Keratinocyte (primary cell): ENCODE measurements at regions not wholly inside any gene's neighbourhood (a gene's known extent, or its start where the extent isn't known, plus 50 kb on each side); places are given as distances from the start of the nearest gene placed in this dataset.

ENCODE experiments used
- DNase-seq: peaks from one replicate; pipeline ENCODE4 v3.0.0-alpha.2; 2011; ENCODE audit warnings: low read depth, missing footprints, low spot score
- FAIRE-seq: peaks from 2 replicates; lab custom pipeline; 2011; peaks lifted over from hg19 to GRCh38; lab: Jason Lieb, UNC
- H2AFZ ChIP-seq: 2 replicates; pipeline ENCODE4 v1.6.0; 2012; ENCODE audit warnings: low read length, control low read depth, inconsistent platforms; ENCODE audit not compliant: control insufficient read depth
- H3K27ac ChIP-seq: 2 replicates; pipeline ENCODE4 v1.5.1; 2011; ENCODE audit warnings: low read length; ENCODE audit not compliant: control insufficient read depth, insufficient read depth
- H3K27me3 ChIP-seq: 3 replicates; pipeline ENCODE4 v1.6.0; 2011; ENCODE audit warnings: low read length; ENCODE audit not compliant: control insufficient read depth, insufficient read depth; ENCODE audit errors: extremely low read depth
- H3K36me3 ChIP-seq, 2 experiments: 2 replicates in 1 of 2; 3 replicates in 1 of 2; pipeline ENCODE4 v1.5.1; 2011; ENCODE audit warnings: low read length in 2 of 2, mild to moderate bottlenecking in 1 of 2; ENCODE audit not compliant: control insufficient read depth in 2 of 2, insufficient read depth in 2 of 2; ENCODE audit errors: extremely low read depth in 1 of 2
- H3K4me1 ChIP-seq: 3 replicates; pipeline ENCODE4 v1.5.1; 2011; ENCODE audit warnings: low read length; ENCODE audit not compliant: control insufficient read depth, insufficient read depth; ENCODE audit errors: extremely low read depth
- H3K4me2 ChIP-seq: 3 replicates; pipeline ENCODE4 v1.6.0; 2011; ENCODE audit warnings: low read depth, low read length; ENCODE audit not compliant: control insufficient read depth, insufficient read depth; ENCODE audit errors: extremely low read depth
- H3K4me3 ChIP-seq, 3 experiments: fragments of 200-600 bp in 1 of 3; sonication (generic) in 1 of 3; 2 replicates in 2 of 3; 3 replicates in 1 of 3; pipeline ENCODE4 v1.5.1; 2011 to 2016; ENCODE audit warnings: low read length in 3 of 3, mild to moderate bottlenecking in 3 of 3, control low read depth in 2 of 3, inconsistent platforms in 1 of 3, low read depth in 1 of 3, mixed read lengths in 1 of 3, mixed run types in 1 of 3, moderate library complexity in 1 of 3; ENCODE audit not compliant: control insufficient read depth in 2 of 3, insufficient read depth in 2 of 3; ENCODE audit errors: extremely low read depth in 1 of 3
- H3K79me2 ChIP-seq: 2 replicates; pipeline ENCODE4 v1.6.0; 2012; ENCODE audit warnings: low read length; ENCODE audit not compliant: control insufficient read depth, insufficient read depth
- H3K9ac ChIP-seq: 3 replicates; pipeline ENCODE4 v1.6.0; 2011; ENCODE audit warnings: low read length; ENCODE audit not compliant: control insufficient read depth, insufficient read depth; ENCODE audit errors: extremely low read depth
- H3K9me1 ChIP-seq: 3 replicates; pipeline ENCODE4 v1.6.0; 2011; ENCODE audit warnings: low read length; ENCODE audit not compliant: control insufficient read depth, insufficient read depth; ENCODE audit errors: extremely low read depth
- H3K9me3 ChIP-seq: 2 replicates; pipeline ENCODE4 v1.5.1; 2012; ENCODE audit warnings: low read depth, low read length; ENCODE audit not compliant: control insufficient read depth
- H4K20me1 ChIP-seq: 3 replicates; pipeline ENCODE4 v1.6.0; 2011; ENCODE audit warnings: low read length; ENCODE audit not compliant: control insufficient read depth, insufficient read depth; ENCODE audit errors: extremely low read depth
- EZH2 ChIP-seq: IDR thresholded peaks from one replicate; pipeline ENCODE4 v1.6.1; 2012; ENCODE audit warnings: inconsistent platforms, mild to moderate bottlenecking, low read length, moderate library complexity
- dilution Hi-C: fragments of 300-500 bp; cut with MboI; formaldehyde crosslinking; loops from one replicate; pipeline ENCODE4 v1.7.0; 2020; ENCODE audit warnings: low sequenced_read_pairs; ENCODE audit not compliant: extremely low pct_ligation_motif_present
- TF ChIP-seq, protein P1 (sequence below), 3 experiments: IDR thresholded peaks in 1 of 3; conservative IDR thresholded peaks in 1 of 3; optimal IDR thresholded peaks in 1 of 3; 2 replicates in 2 of 3; 3 replicates in 1 of 3; pipeline versions ENCODE3 to v1.5.1; 2011; ENCODE audit warnings: low read length in 3 of 3, mild to moderate bottlenecking in 3 of 3, moderate library complexity in 2 of 3, control low read depth in 1 of 3, inconsistent platforms in 1 of 3; ENCODE audit not compliant: insufficient read depth in 2 of 3; ENCODE audit errors: extremely low read depth in 1 of 3

DNA sequence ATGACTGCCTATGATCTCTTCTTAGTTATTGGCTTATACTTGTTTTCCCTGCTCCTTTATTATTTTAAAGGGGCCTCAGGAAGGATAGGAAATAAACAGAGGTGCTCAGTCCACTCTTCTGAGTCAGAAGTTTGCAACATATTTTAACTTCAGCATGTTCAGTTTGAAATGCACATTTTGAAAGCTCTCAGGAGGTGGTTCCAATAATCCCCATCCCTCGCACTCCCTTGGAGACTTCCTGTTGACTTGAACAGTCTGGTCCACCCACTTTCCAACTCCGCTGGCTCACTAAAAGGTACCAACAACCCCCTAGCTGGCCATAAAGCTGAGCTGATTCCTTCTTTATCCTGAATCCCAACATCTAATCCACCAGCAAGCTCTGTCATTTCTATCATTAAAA, 78.3 kb upstream of the DUSP21 start:
- H3K9me3 ChIP-seq: no peaks in the 10 kb centered on the region
- DNase-seq (no peak), FAIRE-seq (no peak)
- TF ChIP-seq, protein P1, sequence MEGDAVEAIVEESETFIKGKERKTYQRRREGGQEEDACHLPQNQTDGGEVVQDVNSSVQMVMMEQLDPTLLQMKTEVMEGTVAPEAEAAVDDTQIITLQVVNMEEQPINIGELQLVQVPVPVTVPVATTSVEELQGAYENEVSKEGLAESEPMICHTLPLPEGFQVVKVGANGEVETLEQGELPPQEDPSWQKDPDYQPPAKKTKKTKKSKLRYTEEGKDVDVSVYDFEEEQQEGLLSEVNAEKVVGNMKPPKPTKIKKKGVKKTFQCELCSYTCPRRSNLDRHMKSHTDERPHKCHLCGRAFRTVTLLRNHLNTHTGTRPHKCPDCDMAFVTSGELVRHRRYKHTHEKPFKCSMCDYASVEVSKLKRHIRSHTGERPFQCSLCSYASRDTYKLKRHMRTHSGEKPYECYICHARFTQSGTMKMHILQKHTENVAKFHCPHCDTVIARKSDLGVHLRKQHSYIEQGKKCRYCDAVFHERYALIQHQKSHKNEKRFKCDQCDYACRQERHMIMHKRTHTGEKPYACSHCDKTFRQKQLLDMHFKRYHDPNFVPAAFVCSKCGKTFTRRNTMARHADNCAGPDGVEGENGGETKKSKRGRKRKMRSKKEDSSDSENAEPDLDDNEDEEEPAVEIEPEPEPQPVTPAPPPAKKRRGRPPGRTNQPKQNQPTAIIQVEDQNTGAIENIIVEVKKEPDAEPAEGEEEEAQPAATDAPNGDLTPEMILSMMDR (optimal IDR thresholded peaks at IDR 0.05 in 1 of 3, IDR thresholded peaks at IDR 0.05 in 1 of 3, conservative IDR thresholded peaks at IDR 0.05 in 1 of 3; ENCODE audit: extremely low read depth in 1 of 3, insufficient read depth in 2 of 3, low read length in 3 of 3): no peak
- TF ChIP-seq EZH2: no peak
- no peak overlapping the region for H2AFZ ChIP-seq
- H3K4me1 ChIP-seq: no peaks in the 10 kb centered on the region
- no peak overlapping the region for H3K4me3 ChIP-seq
- no peaks in the 10 kb centered on the region for H3K79me2 ChIP-seq
- H3K4me2 ChIP-seq: no peak overlapping the region
- no peaks in the 10 kb centered on the region for H4K20me1 ChIP-seq
- no peaks in the 10 kb centered on the region for H3K9me1 ChIP-seq
- no peak overlapping the region for H3K27ac ChIP-seq
- H3K9ac ChIP-seq: no peak overlapping the region
- dilution Hi-C loops: no loop called here
- H3K27me3 ChIP-seq: no peaks in the 10 kb centered on the region
- no peaks in the 10 kb centered on the region for H3K36me3 ChIP-seq

DNA sequence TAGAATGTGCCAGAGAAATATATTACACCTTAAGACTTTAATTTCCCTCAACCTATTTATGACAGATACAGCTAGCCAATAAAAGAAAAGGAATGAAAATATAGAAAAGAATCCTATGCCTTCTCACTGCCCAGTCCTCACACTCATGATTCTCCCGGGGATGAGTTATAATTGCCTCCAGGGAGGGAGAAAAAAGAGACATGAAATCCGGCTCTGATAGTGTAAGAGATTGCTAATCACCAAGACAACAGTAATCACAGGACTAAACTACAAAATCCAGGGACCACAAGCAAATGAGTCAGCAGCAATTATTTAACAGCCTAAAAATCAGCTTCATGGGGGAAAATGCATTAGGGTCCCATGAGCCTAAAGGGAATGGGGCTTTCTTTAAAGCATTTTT, 95.9 kb upstream of the DUSP21 start:
- no peaks in the 10 kb centered on the region for H4K20me1 ChIP-seq
- dilution Hi-C loops: no loop called here
- no peak for DNase-seq
- no peaks in the 10 kb centered on the region for H3K27me3 ChIP-seq
- no peaks in the 10 kb centered on the region for H3K79me2 ChIP-seq
- no peaks in the 10 kb centered on the region for H3K9me1 ChIP-seq
- FAIRE-seq: no peak
- H3K4me3 ChIP-seq: no peak overlapping the region
- no peak for TF ChIP-seq EZH2
- TF ChIP-seq, protein P1 (optimal IDR thresholded peaks at IDR 0.05 in 1 of 3, IDR thresholded peaks at IDR 0.05 in 1 of 3, conservative IDR thresholded peaks at IDR 0.05 in 1 of 3; ENCODE audit: extremely low read depth in 1 of 3, insufficient read depth in 2 of 3, low read length in 3 of 3): no peak
- no peak overlapping the region for H3K27ac ChIP-seq
- H3K4me2 ChIP-seq: no peak overlapping the region
- no peaks in the 10 kb centered on the region for H3K9me3 ChIP-seq
- no peaks in the 10 kb centered on the region for H3K4me1 ChIP-seq
- no peak overlapping the region for H2AFZ ChIP-seq
- H3K9ac ChIP-seq: no peak overlapping the region
- no peaks in the 10 kb centered on the region for H3K36me3 ChIP-seq
